ENCODE measurements at regions not wholly inside any gene's neighbourhood (a gene's known extent, or its start where the extent isn't known, plus 50 kb on each side); places are given as distances from the start of the nearest gene placed in this dataset.

GRCh38 chr22:22156716-22157347 lies 87.8 kb upstream of the VPREB1 start:
- no peaks in the 10 kb centered on the region for H3K9me3 Mint-ChIP-seq (ENCODE audit: insufficient read depth)
- H3K4me1 Mint-ChIP-seq (ENCODE audit: low read depth) = peaks cover 8% of the 10 kb centered on the region
- CTCF ChIA-PET = interaction anchor here (0.6 to 3.2 kb wide), 10 partner anchors 11 to 96 kb away, joined by 3 to 19 read pairs (median 6); no protein-coding TSS in a partner anchor
- no peak overlapping the region for H3K4me3 Mint-ChIP-seq
- no peaks in the 10 kb centered on the region for H3K36me3 Mint-ChIP-seq (ENCODE audit: low read depth)
- H3K27me3 Mint-ChIP-seq (ENCODE audit: low read depth) = peaks cover 19% of the 10 kb centered on the region
- ATAC-seq (peak; percentile 82), DNase-seq (peak; percentile 83)
- POLR2A ChIA-PET = no interaction called here
- peak overlapping the region; percentile 56 for H3K27ac Mint-ChIP-seq

- Mint-ChIP-seq H3K27ac (no peak overlapping the region), H3K9me3 (ENCODE audit: insufficient read depth) (no peaks in the 10 kb centered on the region), H3K4me1 (ENCODE audit: low read depth) (peaks cover 8% of the 10 kb centered on the region), H3K27me3 (ENCODE audit: low read depth) (peaks cover 23% of the 10 kb centered on the region), H3K36me3 (ENCODE audit: low read depth) (no peaks in the 10 kb centered on the region), H3K4me3 (no peak overlapping the region)
- CTCF ChIA-PET = interaction anchor here (0.6 to 3.2 kb wide), 7 partner anchors 12 to 72 kb away, joined by 3 to 19 read pairs (median 7); no protein-coding TSS in a partner anchor
- ATAC-seq (no peak), DNase-seq (no peak)
- POLR2A ChIA-PET = no interaction called here
These were observed 88.3 kb upstream of the VPREB1 start for GRCh38 chr22:22156348-22156715.

GRCh38 chr22:22155607-22156006 lies 89.0 kb upstream of the VPREB1 start:
- Mint-ChIP-seq H3K27ac (no peak overlapping the region), H3K27me3 (ENCODE audit: low read depth) (peaks cover 25% of the 10 kb centered on the region), H3K4me1 (ENCODE audit: low read depth) (peaks cover 8% of the 10 kb centered on the region), H3K36me3 (ENCODE audit: low read depth) (no peaks in the 10 kb centered on the region), H3K4me3 (no peak overlapping the region), H3K9me3 (ENCODE audit: insufficient read depth) (no peaks in the 10 kb centered on the region)
- DNase-seq (no peak), ATAC-seq (no peak)
- CTCF ChIA-PET = interaction anchor here (1.3 kb wide), 1 partner anchor 13 kb away, joined by 4 read pairs; no protein-coding TSS in a partner anchor
- POLR2A ChIA-PET = no interaction called here

DNA sequence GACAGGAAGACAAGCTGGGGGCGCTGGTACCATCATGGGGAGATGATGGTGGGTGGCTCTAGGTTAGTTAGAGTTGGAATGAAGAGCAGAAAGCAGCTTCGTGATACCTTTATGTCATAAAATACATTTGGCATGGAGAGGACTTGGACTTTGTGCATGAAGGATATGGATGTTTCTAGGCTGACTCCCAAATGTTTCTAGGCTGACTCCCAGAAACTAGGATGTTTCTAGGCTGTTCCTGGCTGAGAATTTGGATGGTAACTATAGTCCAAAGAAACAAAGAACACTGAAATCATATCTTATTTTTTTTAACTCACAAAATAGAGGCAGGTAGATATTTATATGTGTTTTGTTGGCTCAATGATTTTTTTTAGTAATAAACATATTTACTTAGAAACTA lies 89.4 kb upstream of the VPREB1 start:
- ChIA-PET CTCF (interaction anchor here (1.3 to 1.9 kb wide), 2 partner anchors 13 to 40 kb away, joined by 4 to 5 read pairs; no protein-coding TSS in a partner anchor), POLR2A (no interaction called here)
- Mint-ChIP-seq H3K4me3 (no peak overlapping the region), H3K4me1 (ENCODE audit: low read depth) (peaks cover 8% of the 10 kb centered on the region), H3K36me3 (ENCODE audit: low read depth) (no peaks in the 10 kb centered on the region), H3K27me3 (ENCODE audit: low read depth) (peaks cover 27% of the 10 kb centered on the region), H3K27ac (no peak overlapping the region), H3K9me3 (ENCODE audit: insufficient read depth) (no peaks in the 10 kb centered on the region)
- no peak for DNase-seq
- no peak for ATAC-seq

GRCh38 chr22:22154040-22154439 lies 90.5 kb upstream of the VPREB1 start:
- CTCF ChIA-PET = interaction anchor here (1.9 kb wide), 1 partner anchor 41 kb away, joined by 5 read pairs; no protein-coding TSS in a partner anchor

DNA sequence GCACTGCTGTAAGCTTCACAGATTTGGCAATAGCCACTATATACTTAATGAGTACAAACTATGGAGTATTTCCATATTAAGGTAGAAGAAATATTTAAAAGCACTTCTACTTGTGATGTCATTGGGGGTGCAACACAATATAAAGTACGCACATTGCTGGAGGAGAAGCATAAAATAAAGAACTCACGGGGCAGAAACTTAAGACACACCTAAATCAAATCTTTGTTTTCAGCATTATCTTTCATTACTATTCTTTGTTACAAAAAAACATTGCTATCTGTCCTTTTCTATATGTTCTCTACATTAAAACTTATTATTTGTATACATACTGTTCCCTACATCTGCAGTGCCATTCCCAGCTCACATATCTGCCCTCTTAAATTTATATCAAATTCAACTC lies 93.3 kb upstream of the VPREB1 start:
- Mint-ChIP-seq H3K4me1 (ENCODE audit: low read depth) (no peaks in the 10 kb centered on the region), H3K36me3 (ENCODE audit: low read depth) (no peaks in the 10 kb centered on the region), H3K27me3 (ENCODE audit: low read depth) (peaks cover 41% of the 10 kb centered on the region), H3K27ac (no peak overlapping the region), H3K9me3 (ENCODE audit: insufficient read depth) (no peaks in the 10 kb centered on the region), H3K4me3 (no peak overlapping the region)
- DNase-seq = no peak
- POLR2A ChIA-PET = no interaction called here
- no peak for ATAC-seq
- CTCF ChIA-PET = interaction anchor here (2.0 kb wide), 1 partner anchor 44 kb away, joined by 4 read pairs; no protein-coding TSS in a partner anchor

More at GRCh38 chr22:22154040-22154439, 90.5 kb upstream of the VPREB1 start:
- POLR2A ChIA-PET = no interaction called here
- no peaks in the 10 kb centered on the region for H3K36me3 Mint-ChIP-seq (ENCODE audit: low read depth)
- H3K9me3 Mint-ChIP-seq (ENCODE audit: insufficient read depth) = no peaks in the 10 kb centered on the region
- ATAC-seq (no peak), DNase-seq (no peak)
- peaks cover 36% of the 10 kb centered on the region for H3K27me3 Mint-ChIP-seq (ENCODE audit: low read depth)
- peaks cover 8% of the 10 kb centered on the region for H3K4me1 Mint-ChIP-seq (ENCODE audit: low read depth)
- H3K4me3 Mint-ChIP-seq = no peak overlapping the region
- H3K27ac Mint-ChIP-seq = no peak overlapping the region

DNA sequence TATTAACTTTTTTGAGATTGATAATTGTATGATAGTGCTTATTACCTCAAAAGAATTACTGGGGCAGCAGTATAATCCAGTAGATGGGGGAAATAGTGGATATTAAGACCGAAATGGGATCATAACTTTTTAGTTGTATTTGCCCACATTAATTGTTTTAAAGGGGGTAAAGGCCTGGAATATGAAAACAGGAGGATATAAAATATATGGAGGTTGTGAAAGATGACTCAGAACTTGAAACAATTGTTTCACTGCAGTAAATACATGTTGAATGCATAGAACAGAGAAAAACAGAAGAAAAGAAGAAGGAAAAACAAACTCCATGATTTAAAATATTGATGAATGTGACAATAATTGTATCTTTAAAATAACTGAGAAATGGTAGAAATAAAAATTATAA lies 94.1 kb upstream of the VPREB1 start:
- H3K4me1 Mint-ChIP-seq (ENCODE audit: low read depth) = no peaks in the 10 kb centered on the region
- no peaks in the 10 kb centered on the region for H3K9me3 Mint-ChIP-seq (ENCODE audit: insufficient read depth)
- peaks cover 39% of the 10 kb centered on the region for H3K27me3 Mint-ChIP-seq (ENCODE audit: low read depth)
- ChIA-PET CTCF (interaction anchor here (2.0 kb wide), 1 partner anchor 45 kb away, joined by 4 read pairs; no protein-coding TSS in a partner anchor), POLR2A (no interaction called here)
- ATAC-seq = no peak
- H3K27ac Mint-ChIP-seq = no peak overlapping the region
- H3K36me3 Mint-ChIP-seq (ENCODE audit: low read depth) = no peaks in the 10 kb centered on the region
- no peak overlapping the region for H3K4me3 Mint-ChIP-seq
- DNase-seq = no peak

DNA sequence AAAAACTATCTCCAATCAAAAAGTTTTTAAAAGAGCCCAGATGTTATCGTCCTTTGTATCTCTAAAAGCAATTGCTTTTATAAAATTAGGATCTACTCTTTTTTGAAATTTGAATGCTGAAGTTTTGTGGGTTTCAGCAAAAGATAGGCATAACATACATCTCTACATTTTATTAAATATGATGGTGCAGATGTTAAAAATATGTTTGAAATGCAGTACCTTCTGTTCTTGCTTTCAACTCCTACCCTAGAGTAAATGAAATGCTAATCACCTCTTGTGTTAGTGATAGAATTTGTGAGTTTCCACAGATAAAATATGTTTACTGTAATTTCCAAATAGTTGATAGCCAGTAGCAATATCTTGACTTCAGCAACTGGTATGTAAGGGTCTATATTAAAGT lies 95.7 kb upstream of the VPREB1 start:
- ChIA-PET POLR2A (no interaction called here), CTCF (interaction anchor here (0.7 kb wide), 1 partner anchor 176 kb away, joined by 3 read pairs; no protein-coding TSS in a partner anchor)
- H3K4me3 Mint-ChIP-seq = no peak overlapping the region
- no peaks in the 10 kb centered on the region for H3K4me1 Mint-ChIP-seq (ENCODE audit: low read depth)
- no peaks in the 10 kb centered on the region for H3K36me3 Mint-ChIP-seq (ENCODE audit: low read depth)
- no peak for DNase-seq
- H3K27me3 Mint-ChIP-seq (ENCODE audit: low read depth) = peaks cover 33% of the 10 kb centered on the region
- no peak overlapping the region for H3K27ac Mint-ChIP-seq
- ATAC-seq = no peak
- no peaks in the 10 kb centered on the region for H3K9me3 Mint-ChIP-seq (ENCODE audit: insufficient read depth)

DNA sequence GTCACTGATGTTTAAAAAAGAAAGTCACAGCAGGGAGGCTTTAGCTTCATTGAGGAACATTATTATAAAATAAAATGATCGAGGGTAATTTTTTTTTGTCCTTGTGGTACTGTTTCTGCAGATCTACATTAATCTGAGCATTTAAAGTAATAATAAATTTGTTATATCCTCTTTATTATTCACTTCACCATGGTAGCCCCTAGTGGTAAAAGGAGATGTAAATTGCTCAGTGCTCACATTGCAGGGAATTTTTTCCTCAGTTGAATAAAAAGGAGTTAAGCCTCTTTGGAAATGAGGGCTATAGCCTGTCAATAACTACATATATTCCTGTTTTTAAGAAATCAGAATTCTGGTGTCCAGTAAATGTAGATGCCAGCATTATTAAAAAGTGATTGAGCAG lies 99.7 kb upstream of the VPREB1 start:
- ChIA-PET CTCF (interaction anchor here (0.6 to 3.9 kb wide), 2 partner anchors 13 to 1431 kb away, joined by 3 to 15 read pairs; no protein-coding TSS in a partner anchor), POLR2A (no interaction called here)
- H3K27me3 Mint-ChIP-seq (ENCODE audit: low read depth) = peaks cover 46% of the 10 kb centered on the region
- H3K4me1 Mint-ChIP-seq (ENCODE audit: low read depth) = no peaks in the 10 kb centered on the region
- H3K9me3 Mint-ChIP-seq (ENCODE audit: insufficient read depth) = no peaks in the 10 kb centered on the region
- ATAC-seq = no peak
- H3K36me3 Mint-ChIP-seq (ENCODE audit: low read depth) = no peaks in the 10 kb centered on the region
- no peak overlapping the region for H3K4me3 Mint-ChIP-seq
- H3K27ac Mint-ChIP-seq = no peak overlapping the region
- DNase-seq = no peak

DNA sequence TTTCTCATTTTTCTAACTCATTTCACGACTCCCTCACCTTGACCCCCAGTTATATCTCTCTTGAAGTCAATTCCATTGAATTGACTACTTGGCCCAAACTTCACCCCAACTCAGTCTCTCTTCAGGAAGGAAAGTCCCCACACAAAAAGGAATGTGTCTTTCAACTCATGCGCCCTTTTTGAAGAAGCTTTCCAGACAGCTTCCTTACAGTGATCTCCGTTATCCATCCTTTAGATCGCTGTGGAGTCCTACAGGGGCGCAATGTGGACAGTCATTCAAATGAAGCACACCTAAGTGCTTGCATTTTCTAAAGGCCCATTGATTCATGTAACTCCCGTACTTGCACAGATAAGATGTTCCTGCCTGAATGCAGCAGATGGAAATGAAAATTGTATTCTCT lies 101.1 kb upstream of the VPREB1 start:
- Mint-ChIP-seq H3K9me3 (ENCODE audit: insufficient read depth) (no peaks in the 10 kb centered on the region), H3K4me3 (no peak overlapping the region), H3K36me3 (ENCODE audit: low read depth) (no peaks in the 10 kb centered on the region), H3K27ac (no peak overlapping the region), H3K4me1 (ENCODE audit: low read depth) (no peaks in the 10 kb centered on the region), H3K27me3 (ENCODE audit: low read depth) (peaks cover 43% of the 10 kb centered on the region)
- ATAC-seq (no peak), DNase-seq (no peak)
- POLR2A ChIA-PET = no interaction called here
- CTCF ChIA-PET = interaction anchor here (3.9 kb wide), 1 partner anchor 14 kb away, joined by 15 read pairs; no protein-coding TSS in a partner anchor

GRCh38 chr22:22142661-22143060 lies 101.9 kb upstream of the VPREB1 start:
- Mint-ChIP-seq H3K36me3 (ENCODE audit: low read depth) (no peaks in the 10 kb centered on the region), H3K27ac (no peak overlapping the region), H3K4me3 (no peak overlapping the region), H3K9me3 (ENCODE audit: insufficient read depth) (no peaks in the 10 kb centered on the region), H3K4me1 (ENCODE audit: low read depth) (no peaks in the 10 kb centered on the region), H3K27me3 (ENCODE audit: low read depth) (peaks cover 39% of the 10 kb centered on the region)
- no peak for DNase-seq
- ChIA-PET CTCF (interaction anchor here (3.9 kb wide), 1 partner anchor 15 kb away, joined by 15 read pairs; no protein-coding TSS in a partner anchor), POLR2A (no interaction called here)
- ATAC-seq = no peak

GRCh38 chr22:22141771-22142591 lies 102.6 kb upstream of the VPREB1 start:
- ATAC-seq (no peak), DNase-seq (no peak)
- Mint-ChIP-seq H3K27me3 (ENCODE audit: low read depth) (peaks cover 36% of the 10 kb centered on the region), H3K4me3 (no peak overlapping the region), H3K36me3 (ENCODE audit: low read depth) (no peaks in the 10 kb centered on the region), H3K9me3 (ENCODE audit: insufficient read depth) (no peaks in the 10 kb centered on the region), H3K4me1 (ENCODE audit: low read depth) (no peaks in the 10 kb centered on the region), H3K27ac (no peak overlapping the region)
- CTCF ChIA-PET = interaction anchor here (3.9 kb wide), 1 partner anchor 15 kb away, joined by 15 read pairs; no protein-coding TSS in a partner anchor
- POLR2A ChIA-PET = no interaction called here
